ENCODE measurements at regions not wholly inside any gene's neighbourhood (a gene's known extent, or its start where the extent isn't known, plus 50 kb on each side); places are given as distances from the start of the nearest gene placed in this dataset.
"Not testable (repeated sequence)": the region's sequence is repeated elsewhere in the genome, so short reads cannot be mapped to it uniquely, and the experiment has no call there.

GRCh38 chr10:27356738-27357137 is 116.1 kb upstream of the ACBD5 start:
- no peak for TF ChIP-seq CTCF (IDR thresholded peaks at IDR 0.05; ENCODE audit: low read depth, low read length, missing control alignments)

GRCh38 chr10:27355918-27356573 is 115.4 kb upstream of the ACBD5 start:
- no peak for DNase-seq (ENCODE audit: low read depth)
- in situ Hi-C loops (cut with HindIII; ENCODE audit: low sequenced_read_pairs), result no loop called here
- TF ChIP-seq CTCF (IDR thresholded peaks at IDR 0.05; ENCODE audit: low read depth, low read length, missing control alignments), result no peak

More at GRCh38 chr10:27356738-27357137, 116.1 kb upstream of the ACBD5 start:
- in situ Hi-C loops (cut with HindIII; ENCODE audit: low sequenced_read_pairs), result no loop called here
- H3K4me3 ChIP-seq (ENCODE audit: low read depth, low read length), result no peak overlapping the region
- DNase-seq (ENCODE audit: low read depth), result no peak

GRCh38 chr10:27354643-27355270 is 114.2 kb upstream of the ACBD5 start:
- DNase-seq (ENCODE audit: low read depth); in situ Hi-C loops (cut with HindIII; ENCODE audit: low sequenced_read_pairs); H3K4me3 ChIP-seq (ENCODE audit: low read depth, low read length): not testable (repeated sequence)

More at GRCh38 chr10:27355918-27356573, 115.4 kb upstream of the ACBD5 start:
- H3K4me3 ChIP-seq (ENCODE audit: low read depth, low read length), result no peak overlapping the region

GRCh38 chr10:27354100-27354499 is 113.5 kb upstream of the ACBD5 start:
- DNase-seq (ENCODE audit: low read depth); H3K4me3 ChIP-seq (ENCODE audit: low read depth, low read length); in situ Hi-C loops (cut with HindIII; ENCODE audit: low sequenced_read_pairs): not testable (repeated sequence)

- in situ Hi-C loops (cut with HindIII; ENCODE audit: low sequenced_read_pairs), result no loop called here
- no peak for DNase-seq (ENCODE audit: low read depth)
- TF ChIP-seq CTCF (IDR thresholded peaks at IDR 0.05; ENCODE audit: low read depth, low read length, missing control alignments), result no peak
- no peak overlapping the region for H3K4me3 ChIP-seq (ENCODE audit: low read depth, low read length)
Measured at GRCh38 chr10:27349987-27350386, 109.4 kb upstream of the ACBD5 start.

- DNase-seq (ENCODE audit: low read depth); in situ Hi-C loops (cut with HindIII; ENCODE audit: low sequenced_read_pairs); H3K4me3 ChIP-seq (ENCODE audit: low read depth, low read length): not testable (repeated sequence)
Measured at GRCh38 chr10:27347827-27348207, 107.2 kb upstream of the ACBD5 start.

GRCh38 chr10:27345455-27345920 is 104.9 kb upstream of the ACBD5 start:
- in situ Hi-C loops (cut with HindIII; ENCODE audit: low sequenced_read_pairs), result no loop called here
- H3K4me3 ChIP-seq (ENCODE audit: low read depth, low read length), result no peak overlapping the region
- TF ChIP-seq CTCF (IDR thresholded peaks at IDR 0.05; ENCODE audit: low read depth, low read length, missing control alignments), result no peak
- DNase-seq (ENCODE audit: low read depth), result no peak

- in situ Hi-C loops (cut with HindIII; ENCODE audit: low sequenced_read_pairs), result no loop called here
- no peak for TF ChIP-seq CTCF (IDR thresholded peaks at IDR 0.05; ENCODE audit: low read depth, low read length, missing control alignments)
- H3K4me3 ChIP-seq (ENCODE audit: low read depth, low read length), result no peak overlapping the region
- no peak for DNase-seq (ENCODE audit: low read depth)
Measured at GRCh38 chr10:27344568-27345454, 104.2 kb upstream of the ACBD5 start.

Data from astrocyte of the cerebellum (primary cell).